Transverse colon (tissue), 4 donors: ENCODE measurements at regions not wholly inside any gene's neighbourhood (a gene's known extent, or its start where the extent isn't known, plus 50 kb on each side); places are given as distances from the start of the nearest gene placed in this dataset.

ENCODE experiments used
- DNase-seq: peaks from one replicate; pipeline ENCODE4 v3.0.0-alpha.2; 2019
- H3K27ac ChIP-seq, 4 donors: fragments of 200-600 bp; sonication (generic); 2 replicates each; pipeline ENCODE4 v1.5.1; 2016 to 2018; ENCODE audit warnings: inconsistent platforms in 4 of 4
- H3K27me3 ChIP-seq: fragments of 200-600 bp; sonication (generic); 2 replicates; pipeline ENCODE4 v1.5.1; 2017; ENCODE audit warnings: inconsistent platforms
- H3K36me3 ChIP-seq, 4 donors: fragments of 200-600 bp; sonication (generic); 2 replicates each; pipeline ENCODE4 v1.5.1; 2017 to 2019; ENCODE audit warnings: inconsistent platforms in 4 of 4
- H3K4me1 ChIP-seq, 4 donors: fragments of 200-600 bp; sonication (generic); 2 replicates each; pipeline ENCODE4 v1.5.1; 2017 to 2020; ENCODE audit warnings: inconsistent platforms in 4 of 4
- H3K4me3 ChIP-seq, 4 donors: fragments of 200-600 bp; sonication (generic); 1 replicate in 1 of 4; 2 replicates in 3 of 4; pipeline versions ENCODE4 v1.5.1 to v1.6.1; 2017 to 2019; ENCODE audit warnings: inconsistent platforms in 4 of 4
- H3K9me3 ChIP-seq, 2 donors: fragments of 200-600 bp; sonication (generic); 2 replicates each; pipeline ENCODE4 v1.5.1; 2017 to 2019; ENCODE audit warnings: inconsistent platforms in 2 of 2
- EP300 ChIP-seq: sonication (generic); formaldehyde crosslinking; IDR thresholded peaks from one replicate; pipeline ENCODE4 v1.6.1; 2017; ENCODE audit warnings: antibody characterized with exemption, low read depth
- POLR2A ChIP-seq: fragments of 450-650 bp; IDR thresholded peaks from one replicate; pipeline ENCODE4 v1.6.1; 2016; ENCODE audit warnings: antibody characterized with exemption, mild to moderate bottlenecking, moderate library complexity
- POLR2AphosphoS5 ChIP-seq, 3 donors: sonication (generic); formaldehyde crosslinking; IDR thresholded peaks; one replicate each; pipeline ENCODE4 v1.6.1; 2016; ENCODE audit warnings: antibody characterized with exemption in 3 of 3
- WGBS, 2 donors: methylation state at CpG; one replicate each; pipeline ENCODE4 v1.1.5; 2018; ENCODE audit warnings: low coverage in 1 of 2; 5-methylcytosine and 5-hydroxymethylcytosine counted together
- in situ Hi-C, 4 donors: fragments of 200-750 bp; cut with MboI; loops; one replicate each; pipeline versions ENCODE4 v1.15.0 to v1.15.1; 2017; ENCODE audit warnings: low sequenced_read_pairs in 3 of 4, low pct_ligation_motif_present in 1 of 4, low pct_unique_long_range_greater_than_20kb in 1 of 4
- intact Hi-C: fragments of 100-400 bp; cut with DNase I; formaldehyde crosslinking; loops from one replicate; pipeline ENCODE4 v1.15.1; 2023; ENCODE audit warnings: low total_unique reads
- TF ChIP-seq, protein P1 (sequence below), 5 experiments: fragments of 200-600 bp in 3 of 5; fragments of 450-650 bp in 2 of 5; sonication (generic) in 3 of 5; IDR thresholded peaks; 1 replicate in 2 of 5; 2 replicates in 3 of 5; pipeline ENCODE4 v1.5.1; 2016 to 2017; ENCODE audit warnings: antibody characterized with exemption in 5 of 5, inconsistent platforms in 3 of 5, mild to moderate bottlenecking in 2 of 5, moderate library complexity in 1 of 5

DNA sequence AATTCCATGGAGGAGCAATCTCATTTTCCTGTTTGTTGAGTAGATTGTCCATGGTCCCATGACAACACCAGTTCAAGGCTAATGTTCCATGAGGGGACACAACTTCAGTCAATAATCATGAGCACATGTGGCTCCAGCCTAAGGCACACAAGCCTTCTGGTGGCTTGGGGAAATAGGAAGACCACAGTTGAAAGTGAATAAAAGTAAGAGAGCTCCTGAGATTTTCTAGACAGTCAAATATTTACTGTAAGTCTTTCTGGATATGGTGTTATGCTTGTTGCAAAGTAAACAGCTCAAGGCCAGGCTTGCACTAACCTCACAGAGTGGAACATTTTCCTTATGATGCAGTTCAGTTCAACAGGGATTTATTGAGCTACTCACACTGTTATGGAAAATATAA lies 206.9 kb upstream of the SLC38A2 start:
- Histone ChIP-seq H3K4me1 (no peaks in the 10 kb centered on the region), H3K9me3 (peaks cover 0 to 3% of the 10 kb centered on the region in 2 donors), H3K27ac (no peak overlapping the region), H3K27me3 (no peaks in the 10 kb centered on the region), H3K36me3 (peaks cover 0 to 4% (median 0%) of the 10 kb centered on the region in 4 donors), H3K4me3 (no peak overlapping the region)
- in situ Hi-C loops: no loop called here
- DNase-seq: no peak
- intact Hi-C loops: no loop called here
- TF ChIP-seq POLR2A: no peak
- TF ChIP-seq POLR2AphosphoS5 (IDR thresholded peaks at IDR 0.05): no peak
- TF ChIP-seq, protein P1, sequence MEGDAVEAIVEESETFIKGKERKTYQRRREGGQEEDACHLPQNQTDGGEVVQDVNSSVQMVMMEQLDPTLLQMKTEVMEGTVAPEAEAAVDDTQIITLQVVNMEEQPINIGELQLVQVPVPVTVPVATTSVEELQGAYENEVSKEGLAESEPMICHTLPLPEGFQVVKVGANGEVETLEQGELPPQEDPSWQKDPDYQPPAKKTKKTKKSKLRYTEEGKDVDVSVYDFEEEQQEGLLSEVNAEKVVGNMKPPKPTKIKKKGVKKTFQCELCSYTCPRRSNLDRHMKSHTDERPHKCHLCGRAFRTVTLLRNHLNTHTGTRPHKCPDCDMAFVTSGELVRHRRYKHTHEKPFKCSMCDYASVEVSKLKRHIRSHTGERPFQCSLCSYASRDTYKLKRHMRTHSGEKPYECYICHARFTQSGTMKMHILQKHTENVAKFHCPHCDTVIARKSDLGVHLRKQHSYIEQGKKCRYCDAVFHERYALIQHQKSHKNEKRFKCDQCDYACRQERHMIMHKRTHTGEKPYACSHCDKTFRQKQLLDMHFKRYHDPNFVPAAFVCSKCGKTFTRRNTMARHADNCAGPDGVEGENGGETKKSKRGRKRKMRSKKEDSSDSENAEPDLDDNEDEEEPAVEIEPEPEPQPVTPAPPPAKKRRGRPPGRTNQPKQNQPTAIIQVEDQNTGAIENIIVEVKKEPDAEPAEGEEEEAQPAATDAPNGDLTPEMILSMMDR (IDR thresholded peaks at IDR 0.05): no peak
- no peak for TF ChIP-seq EP300

DNA sequence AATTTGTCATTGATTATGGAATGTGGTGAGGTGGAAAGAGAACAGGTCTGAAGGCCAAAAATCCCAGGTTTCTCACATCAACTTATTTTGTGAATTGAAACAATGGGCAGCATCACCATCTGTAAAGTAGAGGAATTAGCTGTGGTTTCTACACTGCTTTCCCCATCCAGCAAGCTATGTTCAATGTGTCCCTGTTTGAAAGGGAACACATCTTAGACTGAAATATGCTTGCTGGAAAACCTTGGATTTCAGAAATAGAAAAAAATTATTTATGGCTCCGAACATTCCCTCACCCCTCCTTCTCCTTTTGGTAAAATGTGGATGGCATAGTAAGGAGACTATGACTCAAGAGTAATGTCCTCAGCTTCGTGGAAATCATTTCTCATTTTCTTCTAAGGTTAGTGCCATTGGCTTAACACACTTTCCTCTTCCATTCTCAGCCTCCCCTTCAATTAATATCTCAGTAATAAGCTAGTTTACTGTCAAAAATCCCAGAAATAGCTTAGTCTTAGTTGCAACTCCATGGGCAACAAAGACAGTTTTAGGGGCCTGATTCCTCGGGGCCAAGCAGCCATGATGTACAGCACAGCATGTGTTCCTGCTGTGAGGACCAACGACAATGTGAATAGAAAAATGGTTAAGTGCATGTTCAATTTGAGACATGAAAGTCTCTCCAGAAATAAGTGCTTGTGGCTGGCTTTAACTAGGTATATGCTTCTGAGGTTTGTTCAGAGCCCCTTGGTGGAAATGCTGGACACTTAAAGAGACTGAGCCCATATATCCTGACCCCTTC lies 205.8 kb upstream of the SLC38A2 start:
- no peaks in the 10 kb centered on the region for H3K4me1 ChIP-seq
- no peaks in the 10 kb centered on the region for H3K36me3 ChIP-seq
- DNase-seq: no peak
- in situ Hi-C loops: no loop called here
- 73 to 79% methylated on average over 4 of the region's 4 CpGs for WGBS, 2 donors
- H3K27me3 ChIP-seq: no peaks in the 10 kb centered on the region
- TF ChIP-seq POLR2AphosphoS5 (IDR thresholded peaks at IDR 0.05) (no peak), POLR2A (no peak), EP300 (no peak)
- TF ChIP-seq, protein P1 (IDR thresholded peaks at IDR 0.05): no peak
- no peak overlapping the region for H3K27ac ChIP-seq
- H3K4me3 ChIP-seq: no peak overlapping the region
- intact Hi-C loops: no loop called here
- H3K9me3 ChIP-seq: no peaks in the 10 kb centered on the region

DNA sequence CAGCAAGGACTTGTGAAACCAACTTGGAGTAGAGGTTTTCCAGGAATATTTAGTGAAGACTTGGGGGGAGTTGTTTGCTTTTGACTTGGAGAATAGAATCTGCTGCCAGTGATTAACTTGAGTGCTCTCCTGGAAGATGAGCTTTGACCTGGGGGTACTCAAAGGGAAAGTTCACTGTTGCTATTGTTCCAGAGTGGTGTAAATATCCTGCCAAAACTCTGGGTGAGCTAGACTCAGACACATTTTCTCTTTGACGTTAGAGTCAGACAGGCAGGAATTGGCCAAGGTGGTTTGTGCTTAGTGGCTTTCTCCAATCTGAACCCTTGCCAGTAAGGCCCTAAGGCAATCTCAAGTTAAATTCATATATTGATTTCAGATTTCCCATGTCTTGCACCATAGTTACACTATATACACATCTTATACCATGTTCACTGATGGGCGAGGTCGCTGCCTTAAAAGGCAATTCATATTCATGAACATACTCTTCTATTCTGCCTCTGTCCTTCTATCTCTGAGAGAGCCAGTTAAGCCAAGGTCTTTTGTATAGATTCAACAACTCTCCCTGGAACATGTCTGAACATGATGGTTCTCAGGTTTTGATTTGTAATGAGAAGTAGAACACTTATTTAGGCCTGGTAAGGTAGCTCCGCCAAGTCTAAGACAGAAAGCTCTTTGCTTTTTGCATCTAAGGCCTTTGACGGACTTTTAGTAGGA lies 204.6 kb upstream of the SLC38A2 start:
- Histone ChIP-seq H3K9me3 (no peaks in the 10 kb centered on the region), H3K36me3 (no peaks in the 10 kb centered on the region), H3K27me3 (no peaks in the 10 kb centered on the region), H3K27ac (no peak overlapping the region), H3K4me1 (no peaks in the 10 kb centered on the region), H3K4me3 (no peak overlapping the region)
- TF ChIP-seq EP300: no peak
- TF ChIP-seq, protein P1 (IDR thresholded peaks at IDR 0.05): no peak
- TF ChIP-seq POLR2AphosphoS5 (IDR thresholded peaks at IDR 0.05): no peak
- TF ChIP-seq POLR2A: no peak
- intact Hi-C loops (no loop called here), in situ Hi-C loops (no loop called here)
- no peak for DNase-seq
- WGBS, 2 donors: 94 to 100% methylated on average over 2 to 5 of the region's 5 CpGs

DNA sequence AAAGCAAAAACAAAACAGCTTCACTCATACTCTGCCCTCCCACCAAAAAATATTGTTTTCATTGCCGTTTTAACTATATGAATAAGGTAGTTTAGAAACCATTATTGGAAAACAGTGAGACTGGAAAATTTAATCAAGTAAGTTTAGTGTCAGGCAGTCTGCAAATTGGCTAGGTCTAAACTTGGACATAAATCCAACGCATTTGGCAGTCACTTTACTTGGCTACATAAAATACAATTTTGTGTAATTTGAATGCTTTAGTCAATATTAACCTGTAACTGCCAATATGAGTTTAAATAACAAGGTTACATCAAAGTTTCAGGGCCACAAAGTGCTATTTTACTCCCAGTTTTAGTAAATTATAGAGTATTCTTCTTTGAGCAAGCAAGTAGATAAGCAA lies 202.3 kb upstream of the SLC38A2 start:
- no peak for DNase-seq
- in situ Hi-C loops: no loop called here
- no peak for TF ChIP-seq POLR2A
- no peak for TF ChIP-seq EP300
- TF ChIP-seq, protein P1 (IDR thresholded peaks at IDR 0.05): no peak
- TF ChIP-seq POLR2AphosphoS5 (IDR thresholded peaks at IDR 0.05): no peak

More for the DNA sequence above, 202.3 kb upstream of the SLC38A2 start:
- Histone ChIP-seq H3K9me3 (no peaks in the 10 kb centered on the region), H3K27ac (no peak overlapping the region), H3K4me1 (no peaks in the 10 kb centered on the region), H3K4me3 (no peak overlapping the region), H3K36me3 (no peaks in the 10 kb centered on the region), H3K27me3 (no peaks in the 10 kb centered on the region)
- intact Hi-C loops: no loop called here
- 80 to 85% methylated on average over 2 of the region's 2 CpGs for WGBS, 2 donors
